Keratinocyte (primary cell): ENCODE measurements at regions not wholly inside any gene's neighbourhood (a gene's known extent, or its start where the extent isn't known, plus 50 kb on each side); places are given as distances from the start of the nearest gene placed in this dataset.

ENCODE experiments used
- CTCF ChIP-seq, 3 experiments: IDR thresholded peaks in 1 of 3; conservative IDR thresholded peaks in 1 of 3; optimal IDR thresholded peaks in 1 of 3; 2 replicates in 2 of 3; 3 replicates in 1 of 3; pipeline versions ENCODE3 to v1.5.1; 2011; ENCODE audit warnings: low read length in 3 of 3, mild to moderate bottlenecking in 3 of 3, moderate library complexity in 2 of 3, control low read depth in 1 of 3, inconsistent platforms in 1 of 3; ENCODE audit not compliant: insufficient read depth in 2 of 3; ENCODE audit errors: extremely low read depth in 1 of 3
- EZH2 ChIP-seq: IDR thresholded peaks from one replicate; pipeline ENCODE4 v1.6.1; 2012; ENCODE audit warnings: inconsistent platforms, mild to moderate bottlenecking, low read length, moderate library complexity

- no peak for TF ChIP-seq CTCF (optimal IDR thresholded peaks at IDR 0.05 in 1 of 3, IDR thresholded peaks at IDR 0.05 in 1 of 3, conservative IDR thresholded peaks at IDR 0.05 in 1 of 3; ENCODE audit: extremely low read depth in 1 of 3, insufficient read depth in 2 of 3, low read length in 3 of 3)
- TF ChIP-seq EZH2 = no peak
Observed at GRCh38 chr9:18109675-18110074, 364.3 kb upstream of the ADAMTSL1 start.
